ENCODE measurements at regions not wholly inside any gene's neighbourhood (a gene's known extent, or its start where the extent isn't known, plus 50 kb on each side); places are given as distances from the start of the nearest gene placed in this dataset.
"Not testable (repeated sequence)": the region's sequence is repeated elsewhere in the genome, so short reads cannot be mapped to it uniquely, and the experiment has no call there.

- no peak for TF ChIP-seq ZNF274 (IDR thresholded peaks at IDR 0.05; ENCODE audit: low read depth, low read length)
- no peak overlapping the region for H3K4me3 ChIP-seq (ENCODE audit: low read length)
Observed at GRCh38 chr10:109308971-109309370, 614.3 kb downstream of the XPNPEP1 start.

- H3K4me3 ChIP-seq (ENCODE audit: low read length): not testable (repeated sequence)
Observed at GRCh38 chr10:109307102-109307501, 616.2 kb downstream of the XPNPEP1 start.

- H3K4me3 ChIP-seq (ENCODE audit: low read length): no peak overlapping the region
- TF ChIP-seq ZNF274 (IDR thresholded peaks at IDR 0.05; ENCODE audit: low read depth, low read length): no peak
Observed at GRCh38 chr10:109306698-109307097, 616.6 kb downstream of the XPNPEP1 start.

- TF ChIP-seq ZNF274 (IDR thresholded peaks at IDR 0.05; ENCODE audit: low read depth, low read length): no peak
- H3K4me3 ChIP-seq (ENCODE audit: low read length): no peak overlapping the region
Observed at GRCh38 chr10:109287858-109288257, 635.5 kb downstream of the XPNPEP1 start.

GRCh38 chr10:109282510-109282909 lies 640.8 kb downstream of the XPNPEP1 start:
- H3K4me3 ChIP-seq (ENCODE audit: low read length): no peak overlapping the region
- no peak for TF ChIP-seq ZNF274 (IDR thresholded peaks at IDR 0.05; ENCODE audit: low read depth, low read length)

GRCh38 chr10:109281347-109281746 lies 642.0 kb downstream of the XPNPEP1 start:
- TF ChIP-seq ZNF274 (IDR thresholded peaks at IDR 0.05; ENCODE audit: low read depth, low read length): no peak
- no peak overlapping the region for H3K4me3 ChIP-seq (ENCODE audit: low read length)

GRCh38 chr10:109280837-109281236 lies 642.5 kb downstream of the XPNPEP1 start:
- no peak for TF ChIP-seq ZNF274 (IDR thresholded peaks at IDR 0.05; ENCODE audit: low read depth, low read length)
- H3K4me3 ChIP-seq (ENCODE audit: low read length): no peak overlapping the region

- no peak for TF ChIP-seq ZNF274 (IDR thresholded peaks at IDR 0.05; ENCODE audit: low read depth, low read length)
- H3K4me3 ChIP-seq (ENCODE audit: low read length): no peak overlapping the region
Observed at GRCh38 chr10:109277456-109277855, 645.9 kb downstream of the XPNPEP1 start.

- no peak for TF ChIP-seq ZNF274 (IDR thresholded peaks at IDR 0.05; ENCODE audit: low read depth, low read length)
- H3K4me3 ChIP-seq (ENCODE audit: low read length): no peak overlapping the region
Observed at GRCh38 chr10:109275960-109276359, 647.4 kb downstream of the XPNPEP1 start.

GRCh38 chr10:109274681-109275080 lies 648.6 kb downstream of the XPNPEP1 start:
- no peak for TF ChIP-seq ZNF274 (IDR thresholded peaks at IDR 0.05; ENCODE audit: low read depth, low read length)
- no peak overlapping the region for H3K4me3 ChIP-seq (ENCODE audit: low read length)

GRCh38 chr10:109270173-109270572 lies 653.1 kb downstream of the XPNPEP1 start:
- H3K4me3 ChIP-seq (ENCODE audit: low read length): no peak overlapping the region
- no peak for TF ChIP-seq ZNF274 (IDR thresholded peaks at IDR 0.05; ENCODE audit: low read depth, low read length)

GRCh38 chr10:109264004-109264403 lies 659.3 kb downstream of the XPNPEP1 start:
- H3K4me3 ChIP-seq (ENCODE audit: low read length): no peak overlapping the region
- TF ChIP-seq ZNF274 (IDR thresholded peaks at IDR 0.05; ENCODE audit: low read depth, low read length): no peak

- no peak for TF ChIP-seq ZNF274 (IDR thresholded peaks at IDR 0.05; ENCODE audit: low read depth, low read length)
- no peak overlapping the region for H3K4me3 ChIP-seq (ENCODE audit: low read length)
Observed at GRCh38 chr10:109261231-109261630, 662.1 kb downstream of the XPNPEP1 start.

- TF ChIP-seq ZNF274 (IDR thresholded peaks at IDR 0.05; ENCODE audit: low read depth, low read length): no peak
- no peak overlapping the region for H3K4me3 ChIP-seq (ENCODE audit: low read length)
Observed at GRCh38 chr10:109259293-109259692, 664.0 kb downstream of the XPNPEP1 start.

- no peak for TF ChIP-seq ZNF274 (IDR thresholded peaks at IDR 0.05; ENCODE audit: low read depth, low read length)
- no peak overlapping the region for H3K4me3 ChIP-seq (ENCODE audit: low read length)
Observed at GRCh38 chr10:109253306-109253705, 670.0 kb downstream of the XPNPEP1 start.

GRCh38 chr10:109250152-109250551 lies 673.2 kb downstream of the XPNPEP1 start:
- H3K4me3 ChIP-seq (ENCODE audit: low read length): no peak overlapping the region
- no peak for TF ChIP-seq ZNF274 (IDR thresholded peaks at IDR 0.05; ENCODE audit: low read depth, low read length)

Data from GM08714 (cell line).